ENCODE measurements at regions not wholly inside any gene's neighbourhood (a gene's known extent, or its start where the extent isn't known, plus 50 kb on each side); places are given as distances from the start of the nearest gene placed in this dataset.

- TF ChIP-seq, protein P1, sequence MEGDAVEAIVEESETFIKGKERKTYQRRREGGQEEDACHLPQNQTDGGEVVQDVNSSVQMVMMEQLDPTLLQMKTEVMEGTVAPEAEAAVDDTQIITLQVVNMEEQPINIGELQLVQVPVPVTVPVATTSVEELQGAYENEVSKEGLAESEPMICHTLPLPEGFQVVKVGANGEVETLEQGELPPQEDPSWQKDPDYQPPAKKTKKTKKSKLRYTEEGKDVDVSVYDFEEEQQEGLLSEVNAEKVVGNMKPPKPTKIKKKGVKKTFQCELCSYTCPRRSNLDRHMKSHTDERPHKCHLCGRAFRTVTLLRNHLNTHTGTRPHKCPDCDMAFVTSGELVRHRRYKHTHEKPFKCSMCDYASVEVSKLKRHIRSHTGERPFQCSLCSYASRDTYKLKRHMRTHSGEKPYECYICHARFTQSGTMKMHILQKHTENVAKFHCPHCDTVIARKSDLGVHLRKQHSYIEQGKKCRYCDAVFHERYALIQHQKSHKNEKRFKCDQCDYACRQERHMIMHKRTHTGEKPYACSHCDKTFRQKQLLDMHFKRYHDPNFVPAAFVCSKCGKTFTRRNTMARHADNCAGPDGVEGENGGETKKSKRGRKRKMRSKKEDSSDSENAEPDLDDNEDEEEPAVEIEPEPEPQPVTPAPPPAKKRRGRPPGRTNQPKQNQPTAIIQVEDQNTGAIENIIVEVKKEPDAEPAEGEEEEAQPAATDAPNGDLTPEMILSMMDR (IDR thresholded peaks at IDR 0.05; ENCODE audit: low read length): no peak
- no peak for TF ChIP-seq EZH2 (optimal IDR thresholded peaks at IDR 0.05; ENCODE audit: low read depth, low read length)
Measured at GRCh38 chr4:108544481-108544880, 75.9 kb upstream of the RPL34 start.

All from MM.1S (cell line).